ENCODE measurements at regions not wholly inside any gene's neighbourhood (a gene's known extent, or its start where the extent isn't known, plus 50 kb on each side); places are given as distances from the start of the nearest gene placed in this dataset. TPM values are rescaled to one million over a fixed set of nuclear protein-coding genes. Genes with fewer than 3 reads are reported as not detected.

DNA sequence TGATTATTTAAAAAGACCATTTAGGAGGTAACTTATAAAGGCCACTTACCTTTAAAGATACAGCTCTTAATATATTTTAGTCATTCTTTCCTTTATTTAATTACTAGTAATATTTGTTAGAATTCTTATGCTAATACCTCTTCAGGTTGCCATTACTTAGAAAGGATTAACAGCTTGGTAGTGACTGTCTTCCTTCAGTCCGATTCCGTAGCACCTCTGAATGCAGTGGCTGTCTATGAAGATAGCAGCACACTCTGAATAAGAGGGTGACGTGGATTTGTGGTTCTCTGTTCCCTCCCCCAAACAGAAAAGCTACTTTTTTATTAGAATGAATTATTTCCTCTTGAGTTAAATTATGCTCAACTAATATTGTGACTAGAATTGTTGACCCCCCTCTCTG, 92.6 kb upstream of the TENM3 start:
- no peak for DNase-seq

DNA sequence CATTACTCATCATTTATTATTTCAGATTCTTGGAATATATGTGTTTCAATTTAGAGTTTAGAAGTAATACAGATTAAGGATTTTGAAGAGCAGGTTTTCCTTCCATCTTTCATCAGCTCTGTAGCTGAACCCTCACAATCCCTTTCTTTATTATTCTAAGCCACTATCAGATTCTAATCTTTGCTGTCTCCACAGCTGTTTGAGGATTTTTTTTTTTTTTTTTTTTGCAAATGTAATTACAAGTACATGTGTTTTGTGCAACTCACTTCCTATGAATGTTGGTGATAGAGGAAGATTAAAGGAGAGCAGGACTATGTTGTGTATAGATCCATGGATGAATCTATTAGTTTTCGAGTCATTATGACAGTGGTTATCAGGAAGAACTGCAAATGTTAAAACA, 87.4 kb upstream of the TENM3 start:
- DNase-seq, result no peak

- no peak for DNase-seq
Observed at GRCh38 chr4:182163180-182163579, 80.0 kb upstream of the TENM3 start.

DNA sequence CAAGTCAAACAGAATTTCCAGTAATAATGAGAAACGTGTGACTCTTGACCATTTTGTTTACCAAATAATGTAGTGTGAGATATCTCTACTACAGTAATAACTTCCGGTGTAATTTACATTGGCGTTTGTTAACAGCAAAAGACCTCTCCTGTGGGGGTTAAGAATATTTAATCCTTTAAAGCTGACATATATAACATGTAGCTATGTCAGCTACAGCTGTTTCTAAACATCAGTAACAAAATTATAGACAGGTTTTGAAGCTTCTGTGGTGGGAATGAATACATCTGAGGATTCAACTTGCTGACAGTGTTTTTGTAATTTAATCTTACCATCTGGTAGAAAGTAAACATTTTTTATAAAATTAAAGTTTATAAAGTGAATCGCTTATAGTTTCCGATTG, 73.6 kb upstream of the TENM3 start:
- no peak for DNase-seq

DNA sequence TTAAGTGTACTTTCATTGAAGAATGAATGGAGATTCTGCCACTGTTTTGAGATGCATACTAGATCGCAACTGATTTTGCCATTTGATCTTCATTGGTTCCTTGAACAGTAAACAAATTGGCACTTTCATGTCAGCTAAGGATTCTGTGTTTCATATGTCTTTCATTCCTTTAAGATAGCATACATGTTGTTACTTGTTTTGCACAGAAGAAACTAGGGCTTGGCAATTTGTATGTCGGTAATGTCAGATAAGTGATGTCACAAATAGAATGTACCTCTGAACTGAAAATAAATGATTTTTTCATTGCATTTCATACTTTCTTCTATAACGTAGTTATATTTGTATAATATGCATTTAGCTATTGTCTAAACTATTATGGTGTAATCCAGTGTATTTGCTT, 73.2 kb upstream of the TENM3 start:
- DNase-seq, result no peak

DNA sequence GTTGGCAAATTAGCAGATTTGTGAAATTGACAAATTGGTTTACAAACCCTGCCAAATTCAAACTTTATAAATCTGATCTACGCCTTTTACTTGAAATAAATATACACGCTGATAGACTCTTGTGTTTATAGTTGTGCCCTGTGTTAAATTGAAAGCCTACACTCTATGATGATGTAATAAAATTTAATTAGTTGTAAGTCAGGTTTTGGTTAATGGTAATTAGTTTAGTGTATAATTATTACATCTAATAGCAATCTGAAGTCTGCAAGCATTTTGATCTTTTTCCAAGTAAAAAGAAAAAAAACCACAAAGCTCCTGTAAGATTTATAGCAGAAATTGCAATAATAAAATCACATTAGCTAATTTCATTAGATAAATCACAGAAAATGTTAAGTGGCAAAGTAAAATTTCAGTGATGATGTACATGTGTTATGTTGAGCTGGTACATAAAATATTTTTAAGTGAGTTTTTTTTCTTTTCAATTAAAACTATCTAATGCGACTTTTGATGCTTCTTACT, 72.7 kb upstream of the TENM3 start:
- no peak for DNase-seq

DNA sequence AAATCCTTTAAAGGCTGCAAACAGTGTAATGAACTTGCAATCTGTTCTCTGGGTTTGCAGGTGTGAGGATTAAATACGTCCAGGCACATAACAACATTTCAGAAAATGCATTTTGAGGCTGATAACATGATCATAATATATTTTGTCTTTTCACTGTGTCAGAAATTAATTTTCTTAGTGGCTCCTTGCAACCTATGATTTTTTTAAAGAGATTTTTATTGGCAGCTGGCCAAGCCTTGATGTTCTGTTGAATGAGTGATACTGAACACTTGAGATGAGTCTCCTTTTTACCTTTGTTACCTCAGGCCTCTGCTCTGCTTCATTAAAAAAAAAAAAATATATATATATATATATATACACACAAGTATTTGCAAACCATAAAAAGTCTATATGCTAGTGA, 68.2 kb upstream of the TENM3 start:
- no peak for DNase-seq

DNA sequence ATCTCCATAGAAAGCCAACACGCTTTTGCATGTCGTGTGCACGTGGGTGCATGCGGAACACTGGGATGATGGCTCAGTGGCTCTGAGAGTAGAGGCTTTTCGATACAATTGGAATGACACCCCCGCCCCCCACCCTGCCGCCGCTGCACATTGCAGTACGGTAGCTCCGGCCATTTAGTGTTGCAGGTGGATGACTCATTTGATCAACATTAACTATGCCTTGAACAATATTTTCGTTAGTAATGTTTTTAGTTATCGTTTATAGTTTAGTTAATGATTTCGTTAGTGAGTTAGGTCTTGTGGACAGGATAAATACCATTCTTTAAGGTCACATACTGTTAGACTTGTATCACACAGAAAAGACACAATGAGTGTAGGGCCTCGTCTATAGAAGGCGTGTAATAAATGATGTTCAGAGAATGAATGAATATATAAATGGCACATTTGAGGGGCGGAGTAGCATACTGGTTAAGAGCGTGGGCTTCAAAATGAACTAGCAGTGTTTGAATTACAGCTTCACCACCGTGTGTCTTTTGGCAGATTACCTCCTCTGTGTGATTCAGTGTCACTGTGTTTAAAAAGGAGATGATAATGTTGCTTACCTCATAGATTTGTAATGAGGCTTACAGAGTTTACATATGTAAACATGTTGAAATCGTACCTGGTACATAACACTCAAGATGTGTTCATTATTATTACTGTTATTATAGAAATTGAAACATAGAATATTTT, 67.2 kb upstream of the TENM3 start:
- no peak for DNase-seq

DNA sequence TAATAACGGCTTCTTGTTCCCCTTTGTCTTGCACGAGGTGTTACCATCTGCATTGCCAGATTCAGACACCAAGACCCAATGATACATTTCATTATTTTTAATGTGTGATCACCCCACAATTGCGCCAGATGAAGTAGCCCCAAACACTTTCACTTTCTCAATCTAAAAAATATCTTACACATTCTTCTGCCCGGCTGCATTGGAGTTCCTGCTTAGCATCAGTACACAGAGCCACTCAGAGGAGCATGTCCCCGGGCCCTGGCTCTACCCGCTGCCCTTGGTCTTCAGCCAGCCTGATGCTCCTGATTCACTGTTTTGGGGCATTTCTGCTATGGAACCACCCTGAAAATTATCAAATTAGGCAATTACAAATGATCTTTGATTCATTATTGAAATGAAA, 66.0 kb upstream of the TENM3 start:
- DNase-seq, result no peak

- DNase-seq, result peak; percentile 45
Observed at GRCh38 chr4:182179105-182179504, 64.1 kb upstream of the TENM3 start.

DNA sequence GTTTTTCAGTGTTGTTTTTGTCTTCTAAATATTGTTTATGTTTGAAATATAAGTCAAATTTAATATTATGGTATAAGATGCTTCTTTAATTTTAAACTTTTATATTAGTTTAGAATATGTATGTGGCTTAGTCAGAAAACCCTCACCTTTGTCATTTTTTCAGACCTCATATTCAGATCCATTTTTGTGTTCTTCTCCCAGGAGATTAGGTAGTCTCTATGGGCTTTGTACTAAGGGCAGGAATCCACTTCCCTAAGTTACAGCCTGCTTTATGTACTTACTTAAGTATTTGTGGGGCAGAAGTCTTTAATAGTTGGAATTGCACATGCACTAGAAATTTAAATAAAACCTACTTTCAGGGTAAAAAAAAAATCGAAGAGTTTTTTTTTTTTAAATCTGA, 63.5 kb upstream of the TENM3 start:
- DNase-seq, result no peak

GRCh38 chr4:182185491-182185890, 57.7 kb upstream of the TENM3 start:
- DNase-seq, result peak; percentile 40

GRCh38 chr4:182187674-182188073, 55.5 kb upstream of the TENM3 start:
- DNase-seq, result no peak

DNA sequence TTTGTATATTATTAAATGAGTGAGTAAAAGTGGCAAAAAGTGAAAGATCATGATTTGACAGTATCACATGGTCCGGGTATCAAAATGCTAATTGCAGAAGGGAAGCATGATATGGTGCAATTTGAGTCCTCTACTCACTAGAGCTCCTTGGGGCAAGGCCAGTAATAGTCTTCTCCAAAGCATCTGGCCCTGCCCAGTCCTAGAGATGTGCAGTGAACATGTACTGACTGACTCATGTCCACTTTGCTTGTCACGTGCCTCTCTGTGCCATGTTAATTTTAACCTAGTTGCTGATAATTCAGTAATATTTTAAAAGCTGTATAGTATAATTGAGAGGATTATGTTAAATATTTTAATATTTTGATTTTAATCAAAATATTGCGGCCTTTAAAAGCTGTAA, 54.6 kb upstream of the TENM3 start:
- peak; percentile 63 for DNase-seq

DNA sequence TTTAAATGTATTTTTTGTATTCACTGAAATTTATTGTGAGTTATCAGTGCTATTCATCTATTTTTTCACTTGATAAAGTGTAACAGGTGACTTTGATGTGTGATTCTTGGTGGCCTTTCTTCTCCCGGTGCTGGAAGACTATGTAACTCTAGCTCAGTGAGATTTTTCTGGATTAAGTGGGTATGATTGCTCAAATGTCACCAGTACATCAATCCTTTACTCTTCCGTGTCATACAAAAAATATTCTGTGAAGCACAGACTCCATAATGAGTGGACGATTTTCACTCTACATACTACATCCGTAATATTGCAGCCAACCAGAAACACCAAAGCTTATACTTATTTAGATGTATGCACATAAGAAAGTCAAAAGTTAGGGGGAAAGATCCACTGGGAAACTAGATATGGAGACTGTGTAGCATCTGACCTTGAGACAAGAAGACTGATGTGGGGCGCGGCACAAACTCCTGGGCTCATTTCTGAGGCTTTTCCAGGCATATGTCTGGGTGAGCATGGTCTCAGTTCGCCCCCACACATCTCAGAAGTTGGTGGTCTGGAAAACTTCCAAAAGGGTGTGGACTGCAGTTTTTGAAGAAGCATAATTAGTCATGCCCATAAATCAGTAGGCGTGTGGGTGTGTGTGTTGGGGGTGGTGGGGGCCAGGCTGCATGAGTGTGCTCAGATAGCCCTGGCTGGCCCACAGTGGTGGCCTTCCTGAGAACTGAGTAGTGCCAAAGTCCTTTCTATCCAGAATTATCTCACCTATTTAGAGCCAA, 53.9 kb upstream of the TENM3 start:
- peak; percentile 79 for DNase-seq

DNA sequence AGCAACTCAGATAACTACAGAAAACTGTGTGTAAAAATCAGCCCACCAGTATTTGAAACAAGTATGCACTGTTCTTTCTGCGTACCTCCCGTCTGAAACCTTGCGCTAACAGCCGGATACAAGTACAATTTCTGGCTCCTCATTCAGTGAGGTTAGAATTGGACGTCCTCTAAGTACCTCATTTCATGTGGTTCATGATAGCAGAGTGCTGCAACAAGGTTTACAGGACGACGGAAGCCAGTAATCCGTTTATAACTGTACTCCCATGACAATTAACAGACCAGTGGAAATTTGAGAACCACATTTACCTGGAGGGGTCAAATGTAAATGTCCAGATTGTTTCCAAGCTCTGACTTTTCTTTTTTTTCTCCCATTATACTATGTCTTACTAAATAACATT, 52.9 kb upstream of the TENM3 start:
- DNase-seq, result peak; percentile 48

- DNase-seq, result no peak
Observed at GRCh38 chr4:182192511-182193181, 50.6 kb upstream of the TENM3 start.

GRCh38 chr4:182193311-182193710, 49.9 kb upstream of the TENM3 start:
- no peak for DNase-seq

Small RNA genes lying in the stretch of these regions (small RNA-seq; reads per million reads assigned to genes)
- gene AC018710.1 (ENCODE audit: low replicate concordance) (not detected), gene AC019235.1 (ENCODE audit: low replicate concordance) (not detected), gene MIR1305 (ENCODE audit: low replicate concordance) (0.39 reads per million, percentile 64 among the genes with 10 or more reads in this experiment), gene RF00571 (ENCODE audit: low replicate concordance) (not detected), gene RN7SKP13 (ENCODE audit: low replicate concordance) (not detected), gene RNA5SP173 (ENCODE audit: low replicate concordance) (not detected), gene RNU1-45P (ENCODE audit: low replicate concordance) (not detected)
